ENCODE measurements at regions not wholly inside any gene's neighbourhood (a gene's known extent, or its start where the extent isn't known, plus 50 kb on each side); places are given as distances from the start of the nearest gene placed in this dataset.
"Not testable (repeated sequence)": the region's sequence is repeated elsewhere in the genome, so short reads cannot be mapped to it uniquely, and the experiment has no call there.

GRCh38 chr4:164138521-164138920 lies 615.4 kb upstream of the SMIM31 start:
- no peak for TF ChIP-seq CTCF (IDR thresholded peaks at IDR 0.05; ENCODE audit: unreplicated experiment)
- Mint-ChIP-seq H3K27ac (no peak overlapping the region), H3K9me3 (ENCODE audit: low read depth) (peaks cover 5% of the 10 kb centered on the region), H3K36me3 (ENCODE audit: insufficient read depth) (no peaks in the 10 kb centered on the region), H3K4me3 (ENCODE audit: low read depth) (no peak overlapping the region), H3K27me3 (no peaks in the 10 kb centered on the region), H3K4me1 (ENCODE audit: low read depth) (no peaks in the 10 kb centered on the region)
- no peak for DNase-seq (ENCODE audit: low spot score, unreplicated experiment)

- no peaks in the 10 kb centered on the region for H3K4me1 Mint-ChIP-seq (ENCODE audit: low read depth)
- TF ChIP-seq CTCF (IDR thresholded peaks at IDR 0.05; ENCODE audit: unreplicated experiment): no peak
- H3K9me3 Mint-ChIP-seq (ENCODE audit: low read depth): peaks cover 5% of the 10 kb centered on the region
- no peak overlapping the region for H3K27ac Mint-ChIP-seq
- no peak for DNase-seq (ENCODE audit: low spot score, unreplicated experiment)
- no peaks in the 10 kb centered on the region for H3K36me3 Mint-ChIP-seq (ENCODE audit: insufficient read depth)
- no peak overlapping the region for H3K4me3 Mint-ChIP-seq (ENCODE audit: low read depth)
- H3K27me3 Mint-ChIP-seq: no peaks in the 10 kb centered on the region
Measured at GRCh38 chr4:164139291-164139690, 614.6 kb upstream of the SMIM31 start.

- H3K4me3 Mint-ChIP-seq (ENCODE audit: low read depth); H3K36me3 Mint-ChIP-seq (ENCODE audit: insufficient read depth); H3K27me3 Mint-ChIP-seq; DNase-seq (ENCODE audit: low spot score, unreplicated experiment); H3K27ac Mint-ChIP-seq; H3K4me1 Mint-ChIP-seq (ENCODE audit: low read depth); H3K9me3 Mint-ChIP-seq (ENCODE audit: low read depth): not testable (repeated sequence)
Measured at GRCh38 chr4:164141755-164142375, 612.1 kb upstream of the SMIM31 start.

- no peaks in the 10 kb centered on the region for H3K36me3 Mint-ChIP-seq (ENCODE audit: insufficient read depth)
- peaks cover 5% of the 10 kb centered on the region for H3K9me3 Mint-ChIP-seq (ENCODE audit: low read depth)
- TF ChIP-seq CTCF (IDR thresholded peaks at IDR 0.05; ENCODE audit: unreplicated experiment): no peak
- H3K4me1 Mint-ChIP-seq (ENCODE audit: low read depth): peaks cover 4% of the 10 kb centered on the region
- H3K27me3 Mint-ChIP-seq: no peaks in the 10 kb centered on the region
- no peak overlapping the region for H3K27ac Mint-ChIP-seq
- DNase-seq (ENCODE audit: low spot score, unreplicated experiment): no peak
- no peak overlapping the region for H3K4me3 Mint-ChIP-seq (ENCODE audit: low read depth)
Measured at GRCh38 chr4:164154416-164154815, 599.5 kb upstream of the SMIM31 start.

- no peaks in the 10 kb centered on the region for H3K36me3 Mint-ChIP-seq (ENCODE audit: insufficient read depth)
- DNase-seq (ENCODE audit: low spot score, unreplicated experiment): no peak
- no peak overlapping the region for H3K4me3 Mint-ChIP-seq (ENCODE audit: low read depth)
- no peak overlapping the region for H3K27ac Mint-ChIP-seq
- H3K9me3 Mint-ChIP-seq (ENCODE audit: low read depth): peaks cover 5% of the 10 kb centered on the region
- no peaks in the 10 kb centered on the region for H3K27me3 Mint-ChIP-seq
- no peaks in the 10 kb centered on the region for H3K4me1 Mint-ChIP-seq (ENCODE audit: low read depth)
- TF ChIP-seq CTCF (IDR thresholded peaks at IDR 0.05; ENCODE audit: unreplicated experiment): no peak
Measured at GRCh38 chr4:164169591-164169990, 584.3 kb upstream of the SMIM31 start.

GRCh38 chr4:164177153-164177552 lies 576.8 kb upstream of the SMIM31 start:
- no peak for TF ChIP-seq CTCF (IDR thresholded peaks at IDR 0.05; ENCODE audit: unreplicated experiment)
- no peaks in the 10 kb centered on the region for H3K36me3 Mint-ChIP-seq (ENCODE audit: insufficient read depth)
- no peak overlapping the region for H3K27ac Mint-ChIP-seq
- no peaks in the 10 kb centered on the region for H3K27me3 Mint-ChIP-seq
- no peak overlapping the region for H3K4me3 Mint-ChIP-seq (ENCODE audit: low read depth)
- peaks cover 6% of the 10 kb centered on the region for H3K4me1 Mint-ChIP-seq (ENCODE audit: low read depth)
- H3K9me3 Mint-ChIP-seq (ENCODE audit: low read depth): peaks cover 2% of the 10 kb centered on the region
- DNase-seq (ENCODE audit: low spot score, unreplicated experiment): no peak
